ENCODE measurements at regions not wholly inside any gene's neighbourhood (a gene's known extent, or its start where the extent isn't known, plus 50 kb on each side); places are given as distances from the start of the nearest gene placed in this dataset.

- intact Hi-C loops (cut with micrococcal nuclease): no loop called here
- ATAC-seq (ENCODE audit: low read depth) (no peak), DNase-seq (no peak)
- Mint-ChIP-seq H3K36me3 (ENCODE audit: low read depth) (no peaks in the 10 kb centered on the region), H3K27me3 (no peaks in the 10 kb centered on the region), H3K4me1 (no peaks in the 10 kb centered on the region), H3K9me3 (no peaks in the 10 kb centered on the region), H3K4me3 (no peak overlapping the region), H3K27ac (no peak overlapping the region)
- no peak for TF ChIP-seq CTCF (IDR thresholded peaks at IDR 0.05)
- ChIA-PET CTCF (no interaction called here), POLR2A (no interaction called here)
These were observed 62.3 kb upstream of the PGRMC2 start for GRCh38 chr4:128349921-128350320.

GRCh38 chr4:128347930-128348660 is 60.5 kb upstream of the PGRMC2 start:
- no peaks in the 10 kb centered on the region for H3K36me3 Mint-ChIP-seq (ENCODE audit: low read depth)
- H3K27ac Mint-ChIP-seq: no peak overlapping the region
- no peaks in the 10 kb centered on the region for H3K27me3 Mint-ChIP-seq
- TF ChIP-seq CTCF (IDR thresholded peaks at IDR 0.05): no peak
- H3K9me3 Mint-ChIP-seq: no peaks in the 10 kb centered on the region
- no peaks in the 10 kb centered on the region for H3K4me1 Mint-ChIP-seq
- ATAC-seq (ENCODE audit: low read depth) (no peak), DNase-seq (no peak)
- POLR2A ChIA-PET: no interaction called here
- H3K4me3 Mint-ChIP-seq: no peak overlapping the region
- CTCF ChIA-PET: no interaction called here
- intact Hi-C loops (cut with micrococcal nuclease): no loop called here

GRCh38 chr4:128347175-128347868 is 59.7 kb upstream of the PGRMC2 start:
- POLR2A ChIA-PET: no interaction called here
- no peak for ATAC-seq (ENCODE audit: low read depth)
- H3K27me3 Mint-ChIP-seq: no peaks in the 10 kb centered on the region

GRCh38 chr4:128346054-128346716 is 58.6 kb upstream of the PGRMC2 start:
- ATAC-seq (ENCODE audit: low read depth): no peak
- H3K9me3 Mint-ChIP-seq: no peaks in the 10 kb centered on the region
- no peak overlapping the region for H3K4me3 Mint-ChIP-seq
- peaks cover 2% of the 10 kb centered on the region for H3K36me3 Mint-ChIP-seq (ENCODE audit: low read depth)
- intact Hi-C loops (cut with micrococcal nuclease): no loop called here
- no peak for TF ChIP-seq CTCF (IDR thresholded peaks at IDR 0.05)
- CTCF ChIA-PET: no interaction called here
- POLR2A ChIA-PET: no interaction called here
- H3K4me1 Mint-ChIP-seq: no peaks in the 10 kb centered on the region
- no peak overlapping the region for H3K27ac Mint-ChIP-seq
- DNase-seq: no peak
- H3K27me3 Mint-ChIP-seq: no peaks in the 10 kb centered on the region

More at GRCh38 chr4:128347175-128347868, 59.7 kb upstream of the PGRMC2 start:
- no peak for TF ChIP-seq CTCF (IDR thresholded peaks at IDR 0.05)
- no peak for DNase-seq
- Mint-ChIP-seq H3K9me3 (no peaks in the 10 kb centered on the region), H3K27ac (no peak overlapping the region), H3K36me3 (ENCODE audit: low read depth) (no peaks in the 10 kb centered on the region), H3K4me1 (no peaks in the 10 kb centered on the region), H3K4me3 (no peak overlapping the region)
- CTCF ChIA-PET: no interaction called here
- intact Hi-C loops (cut with micrococcal nuclease): no loop called here

- no peak for DNase-seq
- TF ChIP-seq CTCF (IDR thresholded peaks at IDR 0.05): no peak
- CTCF ChIA-PET: no interaction called here
- Mint-ChIP-seq H3K4me1 (no peaks in the 10 kb centered on the region), H3K36me3 (ENCODE audit: low read depth) (peaks cover 2% of the 10 kb centered on the region), H3K27ac (no peak overlapping the region), H3K9me3 (no peaks in the 10 kb centered on the region), H3K4me3 (no peak overlapping the region), H3K27me3 (no peaks in the 10 kb centered on the region)
- POLR2A ChIA-PET: no interaction called here
- ATAC-seq (ENCODE audit: low read depth): no peak
- intact Hi-C loops (cut with micrococcal nuclease): no loop called here
These were observed 58.0 kb upstream of the PGRMC2 start for GRCh38 chr4:128345650-128346049.

Data from activated B cell treated with CpG ODN at 0.5 μM for 24 hours (primary cell).